HG03520 (cell line): ENCODE measurements at regions not wholly inside any gene's neighbourhood (a gene's known extent, or its start where the extent isn't known, plus 50 kb on each side); places are given as distances from the start of the nearest gene placed in this dataset.
"Not testable (repeated sequence)": the region's sequence is repeated elsewhere in the genome, so short reads cannot be mapped to it uniquely, and the experiment has no call there.

ENCODE experiments used
- ATAC-seq: cut with Tn5 transposase; IDR thresholded peaks from one replicate; pipeline ENCODE4 v1.9.1; 2021; ENCODE audit warnings: mild to moderate bottlenecking, moderate library complexity; ENCODE audit not compliant: unreplicated experiment

DNA sequence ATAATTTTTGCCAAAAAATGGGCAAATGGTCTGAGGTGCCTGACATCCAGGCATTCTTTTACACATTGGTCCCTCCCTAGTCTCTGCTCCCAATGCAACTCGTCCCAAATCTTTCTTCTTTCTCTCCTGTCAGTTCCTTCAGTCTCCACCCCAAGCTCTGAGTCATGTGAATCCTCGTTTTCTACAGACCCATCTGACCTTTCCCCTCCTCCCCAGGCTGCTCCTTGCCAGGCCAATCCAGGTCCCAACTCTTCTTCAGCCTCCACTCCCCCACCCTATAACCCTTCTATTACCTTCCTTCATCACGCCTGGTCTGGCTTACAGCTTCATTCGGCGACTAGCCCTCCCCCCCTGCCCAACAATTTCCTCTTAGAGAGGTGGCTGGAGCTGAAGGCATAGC lies 55.3 kb downstream of the BBS10 start:
- not testable (repeated sequence) for ATAC-seq

DNA sequence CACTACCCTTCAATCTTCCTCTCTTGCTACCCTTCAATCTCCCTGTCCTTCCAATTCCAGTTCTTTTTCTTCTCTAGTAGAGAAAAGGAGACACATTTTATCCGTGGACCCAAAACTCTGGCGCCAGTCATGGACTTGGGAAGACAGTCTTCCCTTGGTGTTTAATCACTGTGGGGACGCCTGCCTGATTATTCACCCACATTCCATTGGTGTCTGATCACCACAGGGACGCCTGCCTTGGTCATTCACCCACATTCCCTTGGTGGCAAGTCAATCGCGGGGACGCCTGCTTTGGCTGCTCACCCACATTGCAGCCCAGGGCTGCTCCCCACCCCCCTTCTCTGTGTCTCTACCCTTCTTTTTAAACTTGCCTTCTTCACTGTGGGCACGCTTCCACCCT lies 55.9 kb downstream of the BBS10 start:
- not testable (repeated sequence) for ATAC-seq

DNA sequence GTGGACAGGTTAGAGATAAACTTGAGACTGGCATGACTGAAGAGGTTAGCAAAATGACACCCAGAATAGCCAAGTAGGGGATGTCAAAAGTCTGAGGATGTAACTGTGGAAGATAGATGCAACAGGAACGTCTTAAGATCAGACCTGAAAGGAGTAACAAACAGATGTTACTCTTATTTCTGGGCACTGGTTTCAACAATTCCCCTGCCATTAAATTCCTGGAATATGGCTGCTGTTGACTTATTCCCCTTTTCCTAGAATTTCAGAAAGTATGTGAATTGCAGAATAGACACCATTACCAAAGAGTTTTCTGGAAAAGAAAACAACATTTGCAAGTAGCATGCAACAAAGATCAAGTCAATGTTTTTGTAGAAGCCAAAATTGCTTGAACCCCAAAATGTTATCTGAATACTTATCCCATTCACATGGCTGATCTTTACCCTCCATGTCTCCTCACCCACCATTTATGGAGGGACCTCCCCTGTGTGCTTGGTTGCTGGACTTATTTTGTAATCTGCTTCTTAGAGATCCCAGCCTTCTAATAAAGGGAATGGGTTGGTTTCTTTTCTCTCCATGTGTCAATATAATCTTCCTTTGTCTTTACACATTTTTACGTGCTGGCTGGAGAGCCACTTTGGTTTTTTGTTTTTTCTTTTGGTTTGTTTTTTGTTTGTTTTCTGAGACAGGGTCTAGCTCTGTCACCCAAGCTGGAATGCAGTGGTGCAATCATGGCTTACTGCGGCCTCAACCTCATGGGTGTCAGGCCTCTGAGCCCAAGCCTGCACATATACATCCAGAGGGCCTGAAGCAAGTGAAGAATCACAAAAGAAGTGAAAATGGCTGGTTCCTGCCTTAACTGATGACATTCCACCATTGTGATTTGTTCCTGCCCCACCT lies 57.0 kb downstream of the BBS10 start:
- ATAC-seq = no peak

DNA sequence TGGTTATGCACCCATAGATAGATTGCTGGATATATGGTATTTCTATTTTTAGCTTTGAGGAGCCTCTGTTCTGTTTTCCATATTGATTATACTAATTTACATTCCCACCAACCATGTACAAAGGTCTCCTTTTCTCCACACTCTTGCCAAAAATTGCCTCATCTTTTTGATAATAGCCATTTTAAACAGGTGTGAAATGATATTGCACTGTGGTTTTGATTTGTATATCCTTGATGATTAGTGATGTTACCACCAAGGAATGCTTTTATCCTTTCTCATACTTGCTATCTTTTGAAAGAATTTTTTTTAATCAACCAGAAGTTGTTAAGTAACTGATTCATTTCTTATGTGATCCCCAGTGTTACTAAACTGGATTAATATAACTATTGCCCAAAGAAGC lies 60.0 kb downstream of the BBS10 start:
- ATAC-seq = no peak

DNA sequence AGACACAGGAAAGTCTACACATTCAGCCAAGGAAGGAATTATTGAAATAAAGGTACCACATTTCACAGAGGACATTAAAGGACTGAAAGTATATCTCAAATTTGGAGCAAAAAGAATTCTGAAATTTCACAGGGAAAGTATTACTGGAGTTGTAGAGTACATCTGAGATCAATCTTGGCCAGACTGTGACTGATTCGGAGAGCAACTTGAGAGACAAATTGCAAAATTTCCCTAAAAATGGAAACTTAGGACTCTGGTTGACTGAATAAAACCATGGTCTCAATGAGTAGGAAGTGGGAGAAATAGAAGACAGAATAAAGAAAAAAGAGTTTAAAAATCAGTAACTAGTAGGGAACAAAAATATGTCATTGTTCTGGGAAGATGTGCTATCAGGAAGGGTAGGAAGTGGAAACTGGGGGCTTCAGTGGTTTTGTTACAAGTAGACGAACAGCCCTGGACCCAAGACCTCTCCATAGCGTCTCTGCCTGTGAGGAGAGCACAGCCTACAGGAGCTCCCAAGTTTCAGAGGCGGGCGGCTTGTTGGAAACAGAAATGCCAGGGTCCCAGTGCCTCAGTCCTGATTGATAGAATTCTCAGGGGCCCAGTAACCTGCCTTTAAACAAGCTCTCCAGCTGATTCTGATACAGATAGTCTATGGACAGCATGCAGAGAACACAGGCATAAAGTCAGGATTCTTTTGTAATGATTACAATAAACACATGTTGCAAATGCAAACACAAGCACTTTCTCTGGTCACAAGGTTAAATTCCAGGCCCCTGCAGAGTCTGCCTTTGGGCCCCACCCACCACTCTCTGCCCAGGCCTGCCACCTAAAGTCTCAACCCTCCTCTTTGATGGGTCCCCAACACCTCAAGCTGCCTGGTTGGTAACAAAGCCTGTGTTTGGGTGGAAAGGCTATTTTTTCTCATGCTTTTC lies 63.1 kb downstream of the BBS10 start:
- no peak for ATAC-seq

DNA sequence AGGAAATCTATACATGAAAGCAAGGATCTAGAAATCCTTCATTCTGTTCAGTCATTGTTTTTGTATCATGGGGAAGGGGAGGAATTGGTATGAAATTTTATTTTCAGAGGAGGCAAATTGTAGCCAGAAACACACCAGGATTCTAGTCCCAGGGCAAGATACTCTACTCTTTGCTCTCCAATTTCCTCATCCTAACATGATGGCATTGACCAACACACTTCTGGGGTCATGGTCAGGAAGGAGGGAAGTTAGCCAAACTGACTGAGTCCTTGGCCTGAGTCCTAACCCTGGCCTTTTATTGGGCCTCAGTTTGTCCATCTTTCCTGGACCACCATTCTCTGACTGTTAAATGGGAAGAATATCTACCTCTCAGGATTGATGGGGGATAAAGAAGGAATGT lies 65.5 kb downstream of the BBS10 start:
- ATAC-seq = no peak

DNA sequence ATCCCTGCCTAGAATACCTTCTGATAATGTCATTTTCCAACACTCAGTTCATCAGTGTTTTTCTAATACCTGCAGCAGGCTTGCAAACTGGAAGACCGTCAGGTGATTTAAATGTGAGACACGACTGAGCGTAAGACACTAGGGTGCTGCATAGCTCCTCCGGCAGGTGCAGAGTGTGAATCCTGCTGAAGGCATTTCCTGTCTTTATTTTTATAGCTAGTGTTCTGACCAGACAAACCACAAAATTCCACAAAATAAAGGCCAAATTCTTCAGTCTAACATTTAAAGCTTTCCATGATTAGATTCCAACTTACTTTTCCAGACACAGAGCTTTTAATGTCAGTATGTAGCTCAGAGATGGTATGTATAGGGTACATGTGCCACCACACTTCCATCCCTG lies 70.7 kb downstream of the BBS10 start:
- ATAC-seq = no peak

DNA sequence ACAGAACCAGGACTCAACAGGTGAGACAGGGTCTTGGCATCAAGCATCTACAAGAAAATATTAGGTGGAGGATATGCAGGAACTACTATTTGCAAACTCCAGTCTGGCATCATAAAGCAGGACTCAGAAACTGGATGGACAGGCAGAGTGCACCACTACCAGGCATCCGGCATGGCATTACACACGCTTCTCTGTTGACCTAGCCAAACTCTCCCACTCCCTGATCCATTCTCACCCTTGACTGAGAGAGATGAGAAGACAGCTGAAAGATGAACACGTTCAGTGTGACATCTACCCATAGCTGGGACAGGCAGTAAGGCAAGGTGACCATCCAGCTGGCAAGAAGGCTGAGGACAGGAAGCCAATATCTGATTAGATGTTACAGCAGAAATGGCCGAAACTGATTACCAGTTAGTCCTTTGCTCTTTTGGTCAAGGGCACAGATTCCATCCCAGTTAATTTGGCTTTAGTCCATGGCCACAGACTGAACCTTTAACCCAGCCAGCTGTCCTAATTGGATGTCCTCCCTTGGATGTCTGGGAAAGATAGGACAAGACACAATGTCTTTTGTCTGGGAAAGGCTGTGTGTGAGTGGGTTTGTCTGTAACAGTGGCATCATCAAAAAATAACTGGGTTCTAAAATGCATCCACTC lies 71.6 kb downstream of the BBS10 start:
- no peak for ATAC-seq

DNA sequence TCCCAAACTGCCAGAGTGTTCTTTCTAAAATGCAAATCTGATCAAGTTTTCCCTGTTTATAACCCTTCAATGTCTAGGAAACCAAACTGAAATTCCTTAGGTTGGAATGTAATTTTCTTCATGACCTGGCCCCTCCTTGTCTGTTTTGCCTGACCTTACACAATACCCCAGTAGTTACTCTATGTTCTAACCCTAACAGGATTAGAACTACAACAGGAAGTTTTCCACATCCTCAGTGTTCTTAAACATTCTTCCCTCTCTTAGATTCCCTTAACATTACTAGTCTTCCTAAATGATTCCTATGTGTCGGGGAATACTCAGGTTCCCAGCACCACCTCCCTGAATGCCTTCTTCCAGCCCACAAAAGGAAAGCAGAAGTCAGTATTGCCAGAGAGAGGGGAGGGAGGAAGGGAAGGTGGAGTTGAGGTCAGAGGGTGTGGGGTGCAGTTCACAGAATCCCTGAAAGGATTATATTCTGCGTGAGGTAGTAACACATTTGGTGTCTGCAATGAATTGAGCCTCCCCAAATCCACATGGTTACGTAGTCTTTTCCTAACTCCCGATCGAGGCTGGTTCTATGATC lies 72.6 kb downstream of the BBS10 start:
- no peak for ATAC-seq

DNA sequence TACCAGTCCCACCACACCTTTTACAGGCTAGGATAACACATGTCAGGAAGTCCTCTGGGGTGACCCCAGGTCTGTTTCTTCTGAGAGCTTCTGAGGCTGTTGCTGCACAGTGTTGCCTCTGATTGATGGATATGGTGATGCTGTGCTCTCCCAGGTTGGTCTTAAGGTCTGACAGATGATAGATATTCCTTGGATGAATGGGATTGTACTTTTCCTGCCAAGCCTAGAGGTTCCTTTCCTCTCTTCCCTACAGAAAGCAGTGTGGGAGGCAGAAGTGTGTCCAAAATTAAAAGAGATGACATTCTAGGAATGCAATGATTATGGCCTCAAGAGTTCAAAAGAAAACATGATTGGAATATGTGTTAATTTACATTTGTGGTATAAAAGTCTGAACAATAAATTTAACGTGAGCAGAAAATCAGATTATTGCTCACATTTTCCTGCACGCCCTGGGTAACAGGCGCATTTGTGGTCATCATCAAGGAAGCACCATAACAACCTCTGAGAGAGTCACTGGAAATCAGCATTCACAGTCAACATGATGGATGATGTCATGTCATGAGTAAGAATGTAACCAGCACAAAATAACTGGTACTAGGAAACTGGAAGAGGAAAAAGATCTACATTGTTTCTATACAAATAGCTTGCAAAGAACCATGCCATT lies 73.7 kb downstream of the BBS10 start:
- ATAC-seq = no peak

DNA sequence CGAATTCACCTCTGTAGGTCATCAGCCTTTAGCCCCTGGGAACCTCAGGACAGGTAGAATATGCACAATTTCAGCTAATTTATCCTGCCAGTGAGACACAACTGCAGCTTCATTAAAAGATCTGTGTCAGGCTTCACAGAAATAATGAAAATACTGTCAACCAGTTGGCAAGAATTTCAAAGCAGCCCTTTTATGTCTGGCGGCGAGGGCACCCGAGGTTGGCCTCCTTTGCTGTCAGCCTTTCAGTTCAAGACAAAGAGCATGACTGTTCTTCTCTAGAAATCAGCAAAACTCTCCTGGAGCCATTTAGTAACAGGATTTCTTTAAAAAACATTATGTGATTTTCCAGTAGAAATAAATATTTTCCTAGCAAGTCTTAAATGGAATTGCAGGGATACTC lies 75.9 kb downstream of the BBS10 start:
- ATAC-seq = no peak

DNA sequence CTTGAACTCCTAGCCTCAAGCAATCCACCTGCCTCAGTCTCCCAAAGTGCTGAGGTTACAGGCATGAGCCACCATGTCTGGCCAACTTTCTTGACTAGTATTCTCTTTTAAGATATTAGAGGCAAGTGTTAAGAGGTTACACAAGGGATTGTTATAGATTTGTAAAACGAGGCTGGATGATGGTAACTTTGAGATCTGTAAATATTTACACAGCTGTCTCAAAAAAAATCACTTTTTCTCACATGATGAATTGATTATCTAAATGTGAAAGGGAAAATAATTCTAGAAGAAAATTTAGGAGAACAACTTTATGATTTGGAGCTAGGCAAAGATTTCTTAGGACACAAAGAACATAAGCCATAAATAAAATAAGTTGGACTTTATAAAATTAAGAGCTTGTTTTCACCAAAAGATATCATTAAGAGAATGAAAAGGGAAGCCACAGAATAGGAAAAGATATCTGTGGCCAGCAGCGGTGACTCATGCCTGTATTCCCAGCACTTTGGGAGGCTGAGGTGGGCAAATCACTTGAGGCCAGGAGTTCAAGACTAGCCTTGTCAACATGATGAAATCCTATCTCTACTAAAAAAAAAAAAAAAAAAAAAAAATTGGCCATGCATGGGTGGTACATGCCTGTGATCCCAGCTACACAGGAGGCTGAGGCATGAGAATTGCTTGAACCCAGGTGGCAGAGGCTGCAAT lies 77.4 kb downstream of the BBS10 start:
- no peak for ATAC-seq

DNA sequence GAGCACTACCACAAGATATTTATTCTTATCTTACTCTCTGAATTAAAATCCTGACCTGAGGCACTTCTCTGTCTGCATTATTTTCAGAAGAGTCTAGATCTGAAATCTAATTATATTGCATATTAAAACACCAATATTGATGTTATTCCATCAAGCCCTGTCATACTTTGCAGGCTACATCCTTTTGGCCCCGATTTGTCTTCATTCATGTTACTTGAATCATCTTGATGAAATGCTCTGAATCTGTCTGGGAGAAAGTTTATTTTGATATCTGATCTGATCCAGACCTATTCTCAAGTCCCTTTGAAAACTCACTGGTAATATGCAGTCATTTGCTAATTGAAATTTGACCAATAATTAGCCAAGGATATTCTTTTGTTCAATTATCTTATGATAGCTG lies 79.9 kb downstream of the BBS10 start:
- ATAC-seq = no peak

DNA sequence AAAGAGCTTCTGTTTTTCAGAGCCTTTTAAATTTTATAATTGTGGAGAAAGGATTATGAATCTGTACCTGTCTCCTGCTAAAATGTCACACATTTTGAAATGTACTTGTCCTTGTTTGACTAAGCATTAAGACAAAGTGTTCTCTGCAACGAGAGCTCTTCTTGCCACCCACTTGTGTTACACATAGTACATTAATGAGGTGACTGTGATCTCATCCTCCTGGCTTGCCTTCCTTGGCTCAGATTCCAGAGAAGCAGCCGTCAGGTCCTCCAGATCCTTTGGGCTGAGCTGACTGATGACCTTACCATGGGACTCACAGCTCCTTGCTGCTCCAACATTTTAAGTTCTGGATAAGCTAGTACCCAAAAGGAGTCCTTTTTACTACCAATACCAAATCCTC lies 81.4 kb downstream of the BBS10 start:
- no peak for ATAC-seq

DNA sequence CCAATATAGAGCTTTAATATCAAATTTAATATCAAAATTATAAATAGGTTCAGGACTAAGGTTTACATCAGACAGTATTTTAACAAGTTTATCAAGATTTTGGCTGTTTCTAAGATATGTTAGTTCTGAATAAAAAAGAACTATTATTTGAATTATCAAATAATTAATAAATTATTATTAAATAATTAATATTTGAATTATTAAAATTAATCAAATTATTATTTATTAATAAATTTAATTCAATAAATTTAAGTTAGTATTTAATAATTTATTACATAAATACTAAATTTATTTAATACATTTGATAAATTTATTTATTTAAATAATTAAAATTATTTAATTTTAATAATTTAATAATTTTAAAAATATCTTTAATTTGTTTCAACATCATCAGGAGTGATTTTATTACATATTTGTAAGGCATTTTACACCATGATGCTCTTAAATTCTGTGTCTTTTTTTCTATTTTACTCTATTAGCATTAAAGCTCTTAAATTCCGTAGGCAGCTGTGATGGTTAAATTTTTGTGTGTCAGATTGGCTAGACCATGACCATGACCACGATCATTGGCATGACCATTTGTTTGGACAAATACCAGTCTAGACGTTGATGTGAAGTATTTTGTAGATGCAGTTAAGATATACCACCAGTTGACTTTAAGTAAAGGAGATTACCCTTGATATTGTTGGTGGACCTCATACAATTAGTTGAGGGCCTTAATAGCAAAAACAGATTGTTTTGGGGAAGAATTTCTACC lies 82.6 kb downstream of the BBS10 start:
- ATAC-seq = no peak

DNA sequence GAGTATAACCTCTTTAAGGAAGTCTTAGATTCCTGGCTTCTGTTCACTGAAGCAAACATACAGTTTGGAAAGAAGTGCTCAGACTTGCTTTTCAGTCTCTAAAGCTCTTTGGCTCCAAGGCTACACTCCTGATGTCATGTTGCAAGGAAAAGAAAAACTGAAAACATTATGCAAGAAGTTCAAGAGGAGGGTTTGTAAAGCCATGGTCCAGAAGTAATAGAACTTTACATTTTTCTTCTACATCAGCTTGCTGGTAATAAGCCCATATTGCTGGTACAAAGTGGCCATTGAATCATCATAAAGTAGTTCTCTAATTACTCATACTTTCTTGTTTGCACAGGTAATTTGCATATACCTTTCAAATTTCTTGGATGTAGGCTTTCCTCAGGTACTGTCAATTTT lies 83.6 kb downstream of the BBS10 start:
- ATAC-seq = no peak

DNA sequence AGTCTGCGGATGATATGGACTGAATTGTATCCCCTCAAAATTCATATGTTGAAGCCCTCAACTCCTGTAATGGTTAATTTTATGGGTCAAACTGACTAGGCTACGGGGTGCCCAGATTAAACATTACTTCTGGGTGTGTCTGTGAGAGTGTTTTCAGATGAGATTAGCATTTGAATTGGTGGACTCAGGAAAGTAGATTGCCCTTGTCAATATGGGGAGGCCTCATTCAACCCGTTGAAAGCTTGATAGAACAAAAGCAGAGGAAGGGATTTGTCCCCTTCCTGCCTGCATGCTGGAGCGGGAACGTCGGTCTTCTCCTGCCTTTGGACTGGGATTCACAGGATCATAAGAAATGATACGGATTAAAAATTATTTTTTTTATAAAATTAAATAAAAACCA lies 84.5 kb downstream of the BBS10 start:
- ATAC-seq = no peak

DNA sequence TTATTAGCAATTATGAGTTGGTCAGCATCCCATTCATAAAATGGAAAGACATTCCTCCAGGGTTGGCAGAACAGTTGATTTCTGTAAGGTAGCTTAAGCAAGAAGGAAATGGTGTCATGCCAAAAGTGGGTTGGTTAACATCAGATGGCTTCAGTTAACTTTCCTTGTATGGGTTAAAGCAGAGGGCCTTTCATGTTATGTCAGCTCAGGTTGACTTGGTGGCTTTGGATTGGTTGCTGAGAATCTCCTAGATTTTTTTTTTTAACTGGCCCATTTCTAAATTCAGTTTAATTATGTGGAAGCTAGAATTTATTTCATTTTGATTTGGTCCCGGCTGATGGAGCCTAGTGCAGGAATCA lies 87.8 kb downstream of the BBS10 start:
- no peak for ATAC-seq

DNA sequence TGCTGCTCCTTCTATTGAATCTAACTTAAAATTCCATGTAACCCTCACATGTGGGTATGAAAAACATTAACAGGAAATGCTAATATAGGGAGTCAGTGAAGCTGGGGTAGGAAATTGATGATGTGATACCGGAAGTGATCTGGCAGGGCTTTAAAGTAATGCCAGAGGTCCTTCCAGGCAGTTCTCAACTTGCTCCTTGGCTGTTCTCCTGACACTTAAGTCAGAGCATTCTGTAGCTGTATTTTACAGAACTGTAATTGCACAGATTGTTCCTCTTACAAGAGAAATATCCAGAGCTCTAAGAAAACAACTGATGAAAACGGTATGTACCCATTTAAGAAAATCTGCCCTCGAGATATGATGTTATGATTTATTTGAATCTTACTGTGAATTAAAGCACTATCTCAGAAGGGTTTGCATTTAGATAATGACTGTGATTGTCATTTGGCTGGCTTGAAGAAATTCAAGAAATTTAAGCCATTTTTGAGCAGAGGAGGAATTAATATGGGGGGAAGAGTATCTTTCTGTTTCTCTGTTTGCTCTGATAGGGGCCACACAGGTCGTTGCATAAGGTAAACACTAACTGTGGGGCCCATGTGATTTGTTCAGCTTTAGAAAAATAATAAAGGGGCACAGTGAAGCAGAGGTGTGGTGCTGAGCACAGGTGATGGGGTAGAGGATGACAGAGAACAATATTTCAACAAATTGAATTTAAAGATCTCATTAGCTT lies 88.4 kb downstream of the BBS10 start:
- no peak for ATAC-seq
